H9 (cell line): ENCODE measurements at regions not wholly inside any gene's neighbourhood (a gene's known extent, or its start where the extent isn't known, plus 50 kb on each side); places are given as distances from the start of the nearest gene placed in this dataset.

Experiments
- DNase-seq: peaks from one replicate; pipeline ENCODE4 v3.0.0-alpha.2; 2017
- H2AFZ ChIP-seq: one replicate; pipeline ENCODE4 v1.6.1; 2013; ENCODE audit warnings: mild to moderate bottlenecking, low read length, control low read depth, moderate library complexity
- H2AK5ac ChIP-seq: 2 replicates; pipeline ENCODE4 v1.6.1; 2013; ENCODE audit warnings: low read length, control low read depth, mixed read lengths; ENCODE audit not compliant: insufficient read length
- H2BK120ac ChIP-seq: one replicate; pipeline ENCODE4 v1.6.1; 2013; ENCODE audit warnings: low read depth, mild to moderate bottlenecking, low read length, control low read depth, inconsistent platforms; ENCODE audit not compliant: poor library complexity, severe bottlenecking
- H2BK12ac ChIP-seq: 2 replicates; pipeline ENCODE4 v1.6.1; 2013; ENCODE audit warnings: low read length, control low read depth, mixed read lengths, low read depth; ENCODE audit not compliant: insufficient read length
- H2BK15ac ChIP-seq: 2 replicates; pipeline ENCODE4 v1.6.1; 2013; ENCODE audit warnings: low read depth, low read length, control low read depth
- H2BK20ac ChIP-seq: one replicate; pipeline ENCODE4 v1.6.1; 2013; ENCODE audit warnings: low read depth, mild to moderate bottlenecking, low read length, control low read depth, inconsistent platforms; ENCODE audit not compliant: poor library complexity, severe bottlenecking
- H2BK5ac ChIP-seq: 2 replicates; pipeline ENCODE4 v1.6.1; 2013; ENCODE audit warnings: low read length, control low read depth, mixed read lengths; ENCODE audit not compliant: insufficient read length
- H3K14ac ChIP-seq: 2 replicates; pipeline ENCODE4 v1.6.1; 2013; ENCODE audit warnings: low read length, control low read depth; ENCODE audit not compliant: insufficient read depth
- H3K18ac ChIP-seq: 2 replicates; pipeline ENCODE4 v1.6.1; 2013; ENCODE audit warnings: low read depth, mild to moderate bottlenecking, mixed read lengths, low read length, control low read depth; ENCODE audit not compliant: insufficient read length
- H3K23ac ChIP-seq: 2 replicates; pipeline ENCODE4 v1.6.1; 2013; ENCODE audit warnings: low read length, control low read depth, mixed read lengths, low read depth; ENCODE audit not compliant: insufficient read length
- H3K23me2 ChIP-seq: 2 replicates; pipeline ENCODE4 v1.6.1; 2013; ENCODE audit warnings: low read depth, mild to moderate bottlenecking, mixed read lengths, low read length, control low read depth; ENCODE audit not compliant: insufficient read length, poor library complexity, severe bottlenecking
- H3K27ac ChIP-seq: 2 replicates; pipeline ENCODE4 v1.5.1; 2013; ENCODE audit warnings: low read length, control low read depth, mixed read lengths, low read depth; ENCODE audit not compliant: insufficient read length
- H3K27me3 ChIP-seq: 2 replicates; pipeline ENCODE4 v1.6.1; 2013; ENCODE audit warnings: low read length, control low read depth, inconsistent platforms; ENCODE audit not compliant: insufficient read depth
- H3K4ac ChIP-seq: 2 replicates; pipeline ENCODE4 v1.6.1; 2013; ENCODE audit warnings: low read depth, mild to moderate bottlenecking, control low read depth, inconsistent platforms, low read length, moderate library complexity
- H3K4me1 ChIP-seq: 2 replicates; pipeline ENCODE4 v1.6.1; 2013; ENCODE audit warnings: low read length, control low read depth, inconsistent platforms; ENCODE audit not compliant: insufficient read depth
- H3K4me2 ChIP-seq: 2 replicates; pipeline ENCODE4 v1.6.1; 2013; ENCODE audit warnings: low read length, control low read depth, mixed read lengths; ENCODE audit not compliant: insufficient read length, insufficient read depth
- H3K56ac ChIP-seq: 2 replicates; pipeline ENCODE4 v1.6.1; 2013; ENCODE audit warnings: low read depth, mild to moderate bottlenecking, mixed read lengths, low read length, control low read depth; ENCODE audit not compliant: insufficient read length
- H3K79me1 ChIP-seq: 2 replicates; pipeline ENCODE4 v1.6.1; 2013; ENCODE audit warnings: low read depth, mild to moderate bottlenecking, moderate library complexity, low read length, control low read depth, inconsistent platforms; ENCODE audit not compliant: insufficient read depth, poor library complexity, severe bottlenecking
- H3K79me2 ChIP-seq: 2 replicates; pipeline ENCODE4 v1.6.1; 2013; ENCODE audit warnings: low read length, control low read depth, inconsistent platforms; ENCODE audit not compliant: insufficient read depth
- H3K9ac ChIP-seq: 2 replicates; pipeline ENCODE4 v1.6.1; 2013; ENCODE audit warnings: low read length, control low read depth, mixed read lengths; ENCODE audit not compliant: insufficient read length; ENCODE audit errors: extremely low read depth
- H3K9me3 ChIP-seq: one replicate; pipeline ENCODE4 v1.6.1; 2013; ENCODE audit warnings: low read depth, low read length, inconsistent platforms; ENCODE audit not compliant: control insufficient read depth
- H3T11ph ChIP-seq: one replicate; pipeline ENCODE4 v1.6.1; 2013; ENCODE audit warnings: mild to moderate bottlenecking, low read length, control low read depth, inconsistent platforms
- H4K20me1 ChIP-seq: one replicate; pipeline ENCODE4 v1.6.1; 2013; ENCODE audit not compliant: control insufficient read depth, insufficient read length, insufficient read depth
- H4K5ac ChIP-seq: 2 replicates; pipeline ENCODE4 v1.6.1; 2013; ENCODE audit warnings: low read depth, mild to moderate bottlenecking, mixed read lengths, low read length, control low read depth; ENCODE audit not compliant: insufficient read length
- H4K8ac ChIP-seq: replicated peaks from 2 replicates; pipeline ENCODE4 v1.6.1; 2013; ENCODE audit warnings: low read length, control low read depth, mixed read lengths, low read depth; ENCODE audit not compliant: insufficient read length
- H4K91ac ChIP-seq: 2 replicates; pipeline ENCODE4 v1.6.1; 2013; ENCODE audit warnings: low read depth, mild to moderate bottlenecking, moderate library complexity, mixed read lengths, low read length, control low read depth; ENCODE audit not compliant: insufficient read length
- H3K27ac Mint-ChIP-seq, 3 experiments: 2 replicates in 2 of 3; 3 replicates in 1 of 3; pipeline ENCODE4 v1.8.0; 2020 to 2021; ENCODE audit warnings: mixed read lengths in 3 of 3, mild to moderate bottlenecking in 1 of 3, moderate library complexity in 1 of 3
- H3K27me3 Mint-ChIP-seq: 2 replicates; pipeline ENCODE4 v1.8.0; 2021; ENCODE audit warnings: low read depth, mild to moderate bottlenecking, moderate library complexity, mixed read lengths
- H3K36me3 Mint-ChIP-seq, 3 experiments: 2 replicates in 2 of 3; 3 replicates in 1 of 3; pipeline ENCODE4 v1.8.0; 2020 to 2021; ENCODE audit warnings: low read depth in 3 of 3, mixed read lengths in 3 of 3; ENCODE audit not compliant: insufficient read depth in 1 of 3
- H3K4me1 Mint-ChIP-seq, 2 experiments: 2 replicates each; pipeline ENCODE4 v1.8.0; 2020; ENCODE audit warnings: mixed read lengths in 2 of 2
- H3K4me3 Mint-ChIP-seq, 2 experiments: 2 replicates in 1 of 2; 3 replicates in 1 of 2; pipeline ENCODE4 v1.8.0; 2020 to 2021; ENCODE audit warnings: mild to moderate bottlenecking in 2 of 2, mixed read lengths in 2 of 2, moderate library complexity in 1 of 2
- H3K9me3 Mint-ChIP-seq, 2 experiments: 2 replicates in 1 of 2; 3 replicates in 1 of 2; pipeline ENCODE4 v1.8.0; 2020; ENCODE audit warnings: mild to moderate bottlenecking in 2 of 2, mixed read lengths in 2 of 2, moderate library complexity in 1 of 2
- CTCF ChIP-seq: fragments of 200-600 bp; sonication (generic); conservative IDR thresholded peaks from 3 replicates; pipeline ENCODE4 v1.8.0; 2021; ENCODE audit warnings: antibody characterized with exemption, mild to moderate bottlenecking

- H3K9ac ChIP-seq, result no peak overlapping the region
- no peak overlapping the region for H2BK12ac ChIP-seq
- Mint-ChIP-seq H3K4me3 (no peak overlapping the region), H3K27ac (no peak overlapping the region), H3K27me3 (no peaks in the 10 kb centered on the region), H3K9me3 (peaks cover 0 to 3% of the 10 kb centered on the region in 2 experiments; a peak in 1 of 5 replicates), H3K36me3 (no peaks in the 10 kb centered on the region; a peak in 1 of 7 replicates), H3K4me1 (peaks cover 7 to 11% of the 10 kb centered on the region in 2 experiments)
- H4K91ac ChIP-seq, result no peak overlapping the region
- H3K18ac ChIP-seq, result no peak overlapping the region
- H3K4ac ChIP-seq, result no peak overlapping the region
- H3K27me3 ChIP-seq, result no peaks in the 10 kb centered on the region
- no peak overlapping the region for H2BK20ac ChIP-seq
- no peaks in the 10 kb centered on the region for H3K79me1 ChIP-seq
- H2AK5ac ChIP-seq, result no peak overlapping the region
- no peak for DNase-seq
- H3K4me1 ChIP-seq, result no peaks in the 10 kb centered on the region
- H4K20me1 ChIP-seq, result no peaks in the 10 kb centered on the region
- no peak overlapping the region for H2AFZ ChIP-seq
- H3K79me2 ChIP-seq, result no peaks in the 10 kb centered on the region
- H2BK120ac ChIP-seq, result no peak overlapping the region
- no peak for TF ChIP-seq CTCF
- H3K9me3 ChIP-seq, result no peaks in the 10 kb centered on the region
- H3K14ac ChIP-seq, result no peak overlapping the region
- no peak overlapping the region for H3K27ac ChIP-seq
- H4K8ac ChIP-seq, result no peak overlapping the region
- H4K5ac ChIP-seq, result no peak overlapping the region
- no peak overlapping the region for H3K56ac ChIP-seq
- no peak overlapping the region for H2BK5ac ChIP-seq
- H3K4me2 ChIP-seq, result no peak overlapping the region
- H3T11ph ChIP-seq, result no peak overlapping the region
- H2BK15ac ChIP-seq, result no peak overlapping the region
- H3K23me2 ChIP-seq, result no peaks in the 10 kb centered on the region
- no peak overlapping the region for H3K23ac ChIP-seq
Observed at GRCh38 chr18:41870817-41871216, 84.2 kb upstream of the PIK3C3 start.
